GM10266 (cell line): ENCODE measurements at regions not wholly inside any gene's neighbourhood (a gene's known extent, or its start where the extent isn't known, plus 50 kb on each side); places are given as distances from the start of the nearest gene placed in this dataset.

Experiments used
- DNase-seq: peaks from one replicate; pipeline ENCODE4 v3.0.0; 2012; ENCODE audit errors: extremely low spot score
- TF ChIP-seq, protein P1 (sequence below): IDR thresholded peaks from 2 replicates; pipeline ENCODE4 v1.5.1; 2012; ENCODE audit warnings: mild to moderate bottlenecking, low read depth; ENCODE audit not compliant: control insufficient read depth, insufficient read depth; ENCODE audit errors: missing control alignments

DNA sequence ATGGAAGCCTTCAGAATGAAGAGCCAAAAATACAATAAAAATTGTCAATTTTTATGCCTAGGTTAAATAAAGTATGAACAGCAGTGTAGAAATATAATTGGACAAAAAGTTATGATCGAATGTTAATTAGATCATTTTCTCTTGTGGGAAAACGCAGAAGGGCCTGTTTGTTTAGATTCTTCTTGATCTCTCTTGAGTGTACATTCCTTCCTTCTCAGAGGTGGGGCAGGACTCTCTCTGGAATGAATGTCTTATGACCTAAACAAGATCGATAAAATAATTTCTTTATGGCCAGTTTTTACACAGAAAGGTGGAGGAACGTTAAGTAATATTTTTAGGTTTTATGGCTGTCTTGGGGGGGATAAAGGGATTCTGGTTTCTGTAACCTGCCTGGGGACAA is 500.1 kb upstream of the MARCKS start:
- no peak for DNase-seq
- TF ChIP-seq, protein P1, sequence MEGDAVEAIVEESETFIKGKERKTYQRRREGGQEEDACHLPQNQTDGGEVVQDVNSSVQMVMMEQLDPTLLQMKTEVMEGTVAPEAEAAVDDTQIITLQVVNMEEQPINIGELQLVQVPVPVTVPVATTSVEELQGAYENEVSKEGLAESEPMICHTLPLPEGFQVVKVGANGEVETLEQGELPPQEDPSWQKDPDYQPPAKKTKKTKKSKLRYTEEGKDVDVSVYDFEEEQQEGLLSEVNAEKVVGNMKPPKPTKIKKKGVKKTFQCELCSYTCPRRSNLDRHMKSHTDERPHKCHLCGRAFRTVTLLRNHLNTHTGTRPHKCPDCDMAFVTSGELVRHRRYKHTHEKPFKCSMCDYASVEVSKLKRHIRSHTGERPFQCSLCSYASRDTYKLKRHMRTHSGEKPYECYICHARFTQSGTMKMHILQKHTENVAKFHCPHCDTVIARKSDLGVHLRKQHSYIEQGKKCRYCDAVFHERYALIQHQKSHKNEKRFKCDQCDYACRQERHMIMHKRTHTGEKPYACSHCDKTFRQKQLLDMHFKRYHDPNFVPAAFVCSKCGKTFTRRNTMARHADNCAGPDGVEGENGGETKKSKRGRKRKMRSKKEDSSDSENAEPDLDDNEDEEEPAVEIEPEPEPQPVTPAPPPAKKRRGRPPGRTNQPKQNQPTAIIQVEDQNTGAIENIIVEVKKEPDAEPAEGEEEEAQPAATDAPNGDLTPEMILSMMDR = no peak

DNA sequence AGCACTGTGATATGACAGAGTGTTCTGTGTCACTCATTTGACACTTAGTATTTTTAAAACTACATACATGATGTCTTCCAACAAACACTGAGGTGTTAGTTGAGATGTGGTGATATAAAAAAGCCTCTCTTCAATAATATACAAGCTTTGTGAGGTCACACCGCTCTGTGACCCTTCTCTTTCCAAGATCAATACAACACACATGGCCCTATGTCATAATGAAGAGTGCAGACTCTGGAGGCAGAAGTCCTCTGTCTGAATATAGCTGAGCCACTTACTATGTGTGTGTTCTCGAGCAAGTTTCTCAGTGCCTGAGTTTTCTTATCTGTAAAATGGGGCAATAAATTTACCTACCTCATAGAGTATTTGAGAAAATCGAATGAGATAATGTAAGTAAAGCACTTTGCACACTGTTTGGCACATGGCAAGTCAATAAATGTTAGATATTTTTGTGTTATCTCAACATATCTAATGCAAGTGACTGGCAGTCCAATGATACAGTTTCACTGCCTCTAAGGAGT is 499.0 kb upstream of the MARCKS start:
- TF ChIP-seq, protein P1 = no peak
- no peak for DNase-seq

DNA sequence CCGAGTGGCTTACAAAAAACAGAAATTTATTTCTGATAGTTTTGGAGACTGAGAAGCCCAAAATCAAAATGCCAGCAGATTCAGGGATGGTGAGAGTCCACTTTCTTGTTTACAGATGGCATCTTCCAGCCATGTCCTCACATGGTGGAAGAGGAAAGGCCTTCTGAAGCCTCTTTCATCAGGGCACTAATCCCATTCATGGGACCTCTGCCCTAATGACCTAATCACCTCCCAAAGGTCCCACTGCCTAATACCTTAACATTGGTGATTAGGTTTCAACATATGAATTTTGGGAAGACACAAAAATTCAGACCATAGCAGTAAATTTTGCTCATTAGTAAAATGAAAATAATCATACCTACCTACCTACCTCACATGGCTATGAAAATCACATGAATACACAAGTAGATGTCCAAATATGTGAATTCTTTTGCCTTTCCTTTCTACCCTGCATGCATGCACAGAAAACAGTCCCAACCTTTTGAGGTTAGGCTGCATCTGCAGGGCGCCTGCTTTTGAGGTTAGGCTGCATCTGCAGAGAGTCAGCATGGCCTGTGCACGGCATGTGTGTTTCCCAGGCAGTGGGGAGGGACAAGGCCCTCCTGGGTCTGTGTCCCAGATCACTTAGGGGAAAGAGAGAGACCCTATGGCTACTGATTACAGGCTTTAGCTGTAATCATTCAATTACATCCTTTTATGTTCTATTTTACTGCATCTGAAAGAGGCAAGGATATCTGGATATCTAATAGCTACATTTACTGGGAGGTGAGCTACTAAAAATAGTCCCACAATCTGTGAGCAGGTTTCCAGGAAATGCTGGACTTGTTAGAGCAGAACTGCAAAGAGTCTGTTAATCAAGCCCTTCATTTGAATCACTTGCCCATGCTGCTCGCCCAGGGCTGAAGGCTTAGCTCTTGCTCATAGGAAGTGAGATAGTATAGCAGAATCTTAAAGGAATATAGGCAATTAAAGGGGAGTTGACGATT is 497.7 kb upstream of the MARCKS start:
- DNase-seq = no peak
- TF ChIP-seq, protein P1 = no peak

DNA sequence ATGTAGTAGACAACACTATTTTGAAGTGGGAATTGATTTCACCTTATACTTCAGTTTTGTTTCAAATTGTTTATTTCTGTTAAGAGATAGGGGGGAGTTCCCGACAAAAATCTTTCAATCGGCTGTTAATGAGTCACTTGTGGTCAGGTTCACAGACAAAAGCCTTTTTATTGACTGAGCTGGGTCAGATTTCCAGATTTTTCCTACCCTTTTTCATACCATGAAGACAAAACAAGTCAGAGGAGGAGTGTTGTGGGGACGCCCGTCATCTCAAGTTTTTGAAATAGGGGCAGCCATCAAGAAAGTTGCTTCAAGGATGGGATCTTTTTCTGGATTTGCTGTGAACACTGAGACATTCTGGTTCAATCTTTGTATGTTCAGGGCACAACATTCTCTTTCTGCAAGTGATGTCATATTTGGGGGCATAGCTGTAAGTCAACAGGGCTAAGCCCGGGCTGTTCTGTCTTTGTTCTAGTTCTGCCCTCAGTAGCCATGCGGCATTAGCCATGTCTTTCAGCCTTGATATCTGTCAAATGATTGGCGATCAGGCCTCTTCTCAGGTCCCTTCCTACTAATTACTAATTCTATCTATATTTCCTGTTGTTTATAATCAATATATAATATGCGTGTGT is 496.0 kb upstream of the MARCKS start:
- no peak for DNase-seq
- TF ChIP-seq, protein P1 = no peak

DNA sequence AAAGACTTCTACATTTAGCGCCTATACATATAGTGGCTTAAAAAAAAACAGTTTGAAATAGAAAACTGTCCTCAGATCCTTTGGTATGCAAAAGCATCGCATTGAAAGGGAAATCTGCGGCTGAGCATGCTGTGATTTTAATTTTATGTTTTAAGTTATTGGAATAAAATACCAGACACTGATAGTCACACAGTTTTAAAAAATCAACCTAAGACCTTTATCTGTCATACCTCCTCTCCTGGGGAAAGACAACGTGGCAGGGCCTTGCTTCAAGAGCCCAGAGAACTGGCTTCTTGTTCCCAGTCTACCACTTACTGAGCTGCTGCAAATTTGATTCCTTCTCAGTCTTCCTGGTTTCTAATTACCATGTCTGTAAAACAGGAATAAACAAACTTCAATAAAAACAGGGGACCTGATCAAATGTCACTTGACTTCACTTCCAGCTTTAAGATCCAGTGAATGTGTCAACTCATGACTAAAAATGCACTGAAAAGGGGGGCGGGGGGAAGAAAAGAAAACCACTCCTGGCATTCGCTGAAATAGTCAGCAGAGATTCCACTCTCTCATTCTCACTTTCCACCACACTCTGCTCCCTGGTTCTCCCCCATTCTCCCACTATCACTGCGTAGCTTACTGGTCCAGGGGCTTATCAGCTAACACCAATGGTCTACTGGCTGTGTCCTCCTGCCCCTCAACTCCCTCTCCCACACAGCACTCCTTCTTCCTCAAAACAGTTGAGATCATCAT is 494.7 kb upstream of the MARCKS start:
- DNase-seq = no peak
- TF ChIP-seq, protein P1 = no peak

DNA sequence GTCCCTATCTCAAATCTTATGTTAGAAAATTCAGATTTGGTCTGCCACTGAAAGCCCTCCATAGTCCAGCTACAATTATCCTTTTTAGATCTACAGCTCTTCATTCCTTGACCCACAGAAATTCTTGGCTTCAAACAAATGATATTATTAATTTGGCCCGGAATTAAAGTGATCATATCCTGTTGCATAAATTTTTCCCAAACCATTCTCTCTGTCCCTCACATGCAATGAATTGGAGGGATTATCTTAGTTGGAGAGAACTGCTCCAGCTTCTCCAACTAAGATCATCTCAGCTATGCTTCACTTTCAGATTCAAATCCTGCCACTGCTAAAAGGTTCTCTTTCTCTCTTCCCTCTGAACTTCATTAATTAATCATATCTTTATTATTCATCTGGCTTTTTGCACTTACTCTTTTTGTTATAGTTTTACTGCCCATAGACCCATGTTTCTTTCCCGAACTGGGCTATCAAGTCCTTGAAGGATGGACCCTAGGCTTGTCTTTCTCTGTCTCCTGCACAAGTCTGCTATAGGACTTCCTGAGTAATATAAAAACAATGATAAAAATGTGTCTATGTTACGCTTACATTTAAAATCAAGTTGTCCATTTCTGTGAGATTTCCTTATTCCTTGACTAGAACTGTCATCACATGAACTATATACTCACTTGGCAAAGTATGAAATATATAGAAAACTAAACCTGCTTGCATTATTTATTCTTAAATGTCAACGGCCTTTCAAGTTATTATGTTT is 493.9 kb upstream of the MARCKS start:
- TF ChIP-seq, protein P1 = no peak
- DNase-seq = no peak
